GM12873 (cell line): ENCODE measurements at regions not wholly inside any gene's neighbourhood (a gene's known extent, or its start where the extent isn't known, plus 50 kb on each side); places are given as distances from the start of the nearest gene placed in this dataset.
A peak's percentile ranks its signal among the peaks of the same experiment; 100 is the strongest.

Experiments
- CTCF ChIP-seq: IDR thresholded peaks from 2 replicates; pipeline ENCODE4 v1.5.1; 2012; ENCODE audit warnings: low read depth, mild to moderate bottlenecking, moderate library complexity, low read length, control low read depth; ENCODE audit not compliant: insufficient read depth; ENCODE audit errors: missing control alignments

GRCh38 chr2:217660423-217660822 is 342.4 kb downstream of the TNS1 start:
- TF ChIP-seq CTCF: no peak

GRCh38 chr2:217658806-217659205 is 344.0 kb downstream of the TNS1 start:
- no peak for TF ChIP-seq CTCF

GRCh38 chr2:217657252-217657651 is 345.5 kb downstream of the TNS1 start:
- no peak for TF ChIP-seq CTCF

GRCh38 chr2:217656316-217656715 is 346.5 kb downstream of the TNS1 start:
- no peak for TF ChIP-seq CTCF

GRCh38 chr2:217655651-217656050 is 347.1 kb downstream of the TNS1 start:
- TF ChIP-seq CTCF: no peak

- TF ChIP-seq CTCF: no peak
Measured at GRCh38 chr2:217654168-217654567, 348.6 kb downstream of the TNS1 start.

GRCh38 chr2:217652761-217653639 is 349.8 kb downstream of the TNS1 start:
- TF ChIP-seq CTCF: peak; percentile 4
